ENCODE measurements at regions not wholly inside any gene's neighbourhood (a gene's known extent, or its start where the extent isn't known, plus 50 kb on each side); places are given as distances from the start of the nearest gene placed in this dataset.
"Not testable (repeated sequence)": the region's sequence is repeated elsewhere in the genome, so short reads cannot be mapped to it uniquely, and the experiment has no call there.

GRCh38 chr10:9163699-9164098 is 1109.2 kb downstream of the GATA3 start:
- Histone ChIP-seq H3K27ac (no peak overlapping the region), H3K27me3 (replicated peaks; ENCODE audit: insufficient read depth) (no peaks in the 10 kb centered on the region), H3K9me3 (no peaks in the 10 kb centered on the region), H3K4me1 (replicated peaks) (no peaks in the 10 kb centered on the region), H3K36me3 (no peaks in the 10 kb centered on the region), H3K4me3 (no peak overlapping the region)
- WGBS: 79% methylated on average over 2 of the region's 2 CpGs
- no peak for TF ChIP-seq POLR2AphosphoS5 (IDR thresholded peaks at IDR 0.05)
- no peak for TF ChIP-seq POLR2A (IDR thresholded peaks at IDR 0.05)
- intact Hi-C loops (cut with DNase I): no loop called here
- DNase-seq (ENCODE audit: low spot score): no peak

GRCh38 chr10:9166770-9167169 is 1112.3 kb downstream of the GATA3 start:
- Histone ChIP-seq H3K9me3 (no peaks in the 10 kb centered on the region), H3K4me3 (no peak overlapping the region), H3K4me1 (replicated peaks) (no peaks in the 10 kb centered on the region), H3K27me3 (replicated peaks; ENCODE audit: insufficient read depth) (no peaks in the 10 kb centered on the region), H3K27ac (no peak overlapping the region), H3K36me3 (no peaks in the 10 kb centered on the region)
- no peak for DNase-seq (ENCODE audit: low spot score)
- 42% methylated on average over 4 of the region's 4 CpGs for WGBS
- TF ChIP-seq CTCF (IDR thresholded peaks at IDR 0.05) (no peak), POLR2AphosphoS5 (IDR thresholded peaks at IDR 0.05) (no peak), POLR2A (IDR thresholded peaks at IDR 0.05) (no peak)
- intact Hi-C loops (cut with DNase I): no loop called here

- DNase-seq (ENCODE audit: low spot score): no peak
- Histone ChIP-seq H3K9me3 (no peaks in the 10 kb centered on the region), H3K27me3 (replicated peaks; ENCODE audit: insufficient read depth) (no peaks in the 10 kb centered on the region), H3K4me1 (replicated peaks) (no peaks in the 10 kb centered on the region), H3K27ac (no peak overlapping the region), H3K4me3 (no peak overlapping the region), H3K36me3 (no peaks in the 10 kb centered on the region)
- WGBS: 100% methylated on average over 1 of the region's 1 CpG
- intact Hi-C loops (cut with DNase I): no loop called here
- TF ChIP-seq CTCF (IDR thresholded peaks at IDR 0.05): no peak
- TF ChIP-seq POLR2AphosphoS5 (IDR thresholded peaks at IDR 0.05): no peak
- no peak for TF ChIP-seq POLR2A (IDR thresholded peaks at IDR 0.05)
Measured at GRCh38 chr10:9172276-9172675, 1117.8 kb downstream of the GATA3 start.

- no peaks in the 10 kb centered on the region for H3K4me1 ChIP-seq (replicated peaks)
- DNase-seq (ENCODE audit: low spot score): no peak
- H3K27ac ChIP-seq: no peak overlapping the region
- H3K36me3 ChIP-seq: no peaks in the 10 kb centered on the region
- intact Hi-C loops (cut with DNase I): no loop called here
- no peaks in the 10 kb centered on the region for H3K9me3 ChIP-seq
- no peak for TF ChIP-seq POLR2AphosphoS5 (IDR thresholded peaks at IDR 0.05)
- TF ChIP-seq POLR2A (IDR thresholded peaks at IDR 0.05): no peak
- TF ChIP-seq CTCF (IDR thresholded peaks at IDR 0.05): no peak
- H3K27me3 ChIP-seq (replicated peaks; ENCODE audit: insufficient read depth): no peaks in the 10 kb centered on the region
- no peak overlapping the region for H3K4me3 ChIP-seq
Measured at GRCh38 chr10:9175200-9175599, 1120.7 kb downstream of the GATA3 start.

GRCh38 chr10:9183197-9183880 is 1128.9 kb downstream of the GATA3 start:
- H3K4me1 ChIP-seq (replicated peaks); intact Hi-C loops (cut with DNase I); H3K27ac ChIP-seq; H3K9me3 ChIP-seq; DNase-seq (ENCODE audit: low spot score); H3K27me3 ChIP-seq (replicated peaks; ENCODE audit: insufficient read depth); H3K4me3 ChIP-seq; H3K36me3 ChIP-seq: not testable (repeated sequence)
- 97% methylated on average over 48 of the region's 48 CpGs for WGBS

- H3K27me3 ChIP-seq (replicated peaks; ENCODE audit: insufficient read depth): no peaks in the 10 kb centered on the region
- 67% methylated on average over 3 of the region's 3 CpGs for WGBS
- H3K27ac ChIP-seq: no peak overlapping the region
- no peaks in the 10 kb centered on the region for H3K4me1 ChIP-seq (replicated peaks)
- peak; percentile 20 for TF ChIP-seq POLR2AphosphoS5 (IDR thresholded peaks at IDR 0.05)
- TF ChIP-seq POLR2A (IDR thresholded peaks at IDR 0.05): no peak
- no peak for TF ChIP-seq CTCF (IDR thresholded peaks at IDR 0.05)
- no peaks in the 10 kb centered on the region for H3K36me3 ChIP-seq
- no peak for DNase-seq (ENCODE audit: low spot score)
- intact Hi-C loops (cut with DNase I): no loop called here
- H3K9me3 ChIP-seq: no peaks in the 10 kb centered on the region
- H3K4me3 ChIP-seq: no peak overlapping the region
Measured at GRCh38 chr10:9188022-9188810, 1133.7 kb downstream of the GATA3 start.
